Right ventricle myocardium inferior (tissue), 1 donor: ENCODE measurements at regions not wholly inside any gene's neighbourhood (a gene's known extent, or its start where the extent isn't known, plus 50 kb on each side); places are given as distances from the start of the nearest gene placed in this dataset.
"Not testable (repeated sequence)": the region's sequence is repeated elsewhere in the genome, so short reads cannot be mapped to it uniquely, and the experiment has no call there.

Experiments used
- ATAC-seq: fragments of 200-7000 bp; cut with Tn5 transposase; one replicate; pipeline ENCODE4 v1.9.1; 2020; ENCODE audit warnings: mild to moderate bottlenecking, moderate library complexity
- DNase-seq: peaks from one replicate; pipeline ENCODE4 v3.0.0; 2021; ENCODE audit errors: missing footprints
- intact Hi-C: fragments of 100-400 bp; cut with DNase I; formaldehyde crosslinking; loops from one replicate; pipeline ENCODE4 v1.11.0; 2022
- donor health status: DM: no; HTN: yes; CAD: no; lungs with severe emphysema.

- ATAC-seq = no peak
- intact Hi-C loops = no loop called here
- DNase-seq = no peak
Measured at GRCh38 chr2:129491308-129491707, 488.2 kb upstream of the RAB6C start.

DNA sequence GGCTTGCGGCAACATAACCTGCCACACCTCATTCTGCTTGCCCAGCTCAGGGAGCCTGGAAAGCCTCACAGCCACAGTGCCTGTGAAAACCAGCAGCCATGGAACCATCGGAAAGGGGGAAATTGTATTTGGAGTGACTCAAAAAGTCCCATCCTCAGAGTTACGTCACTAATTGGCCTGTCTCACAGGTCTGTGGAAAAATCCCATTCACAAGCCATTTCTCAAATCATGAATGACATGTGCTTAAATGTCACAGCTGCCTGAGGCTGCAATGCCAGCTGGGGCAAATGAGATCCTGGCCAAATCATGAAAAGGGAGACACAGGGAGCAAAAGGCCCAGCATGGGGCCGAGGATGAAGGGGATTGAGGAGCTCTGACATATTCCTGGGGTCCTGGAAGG is 486.9 kb upstream of the RAB6C start:
- intact Hi-C loops = no loop called here
- DNase-seq (no peak), ATAC-seq (no peak)

GRCh38 chr2:129499747-129500146 is 479.7 kb upstream of the RAB6C start:
- intact Hi-C loops = no loop called here
- no peak for ATAC-seq

DNA sequence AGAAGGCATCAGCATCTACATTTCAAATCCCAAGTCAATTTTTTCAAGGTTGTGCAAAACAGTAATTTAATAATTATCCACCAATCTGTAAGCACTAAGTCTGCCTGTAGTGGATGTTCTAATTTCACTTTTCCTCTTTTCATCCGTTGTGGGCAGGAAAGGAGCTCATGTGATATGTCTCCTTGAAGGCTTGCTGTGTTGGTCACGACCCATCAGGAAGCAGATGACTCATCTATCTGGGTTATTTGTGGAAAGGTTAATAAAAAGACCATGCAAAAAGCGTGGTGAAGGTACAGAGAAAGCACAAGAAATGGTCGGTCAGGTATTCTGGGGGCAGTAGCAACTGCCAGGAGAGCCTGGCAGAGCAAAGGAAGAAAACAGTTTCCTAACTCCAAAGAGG is 476.7 kb upstream of the RAB6C start:
- intact Hi-C loops = no loop called here
- ATAC-seq (no peak), DNase-seq (no peak)

More at GRCh38 chr2:129499747-129500146, 479.7 kb upstream of the RAB6C start:
- no peak for DNase-seq

DNA sequence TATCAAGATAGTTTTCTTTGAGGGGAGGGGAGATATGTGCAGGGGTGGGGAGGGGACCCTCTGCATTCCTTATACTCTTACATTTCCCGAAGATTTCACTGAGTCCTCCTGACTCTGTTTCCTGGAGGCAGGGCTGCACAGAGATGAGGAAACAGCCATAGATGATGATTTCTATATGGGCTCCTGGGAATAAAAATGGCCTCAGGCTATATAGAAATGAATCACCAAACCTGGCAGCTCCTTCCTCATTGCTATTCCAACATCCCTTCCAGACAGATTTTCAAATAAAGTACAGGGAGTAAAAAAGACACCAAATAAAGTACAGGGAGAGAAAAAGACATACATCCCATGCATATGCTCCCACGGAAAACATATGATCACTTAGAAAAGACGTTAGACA is 474.8 kb upstream of the RAB6C start:
- DNase-seq (no peak), ATAC-seq (no peak)
- intact Hi-C loops = no loop called here

GRCh38 chr2:129518937-129519336 is 460.5 kb upstream of the RAB6C start:
- DNase-seq = no peak
- ATAC-seq = no peak
- intact Hi-C loops = no loop called here

GRCh38 chr2:129532158-129532557 is 447.3 kb upstream of the RAB6C start:
- ATAC-seq, DNase-seq, intact Hi-C loops: not testable (repeated sequence)

GRCh38 chr2:129548880-129549279 is 430.6 kb upstream of the RAB6C start:
- ATAC-seq = no peak
- no peak for DNase-seq
- intact Hi-C loops = no loop called here

GRCh38 chr2:129550536-129550935 is 428.9 kb upstream of the RAB6C start:
- DNase-seq = no peak
- intact Hi-C loops = no loop called here
- ATAC-seq = no peak

DNA sequence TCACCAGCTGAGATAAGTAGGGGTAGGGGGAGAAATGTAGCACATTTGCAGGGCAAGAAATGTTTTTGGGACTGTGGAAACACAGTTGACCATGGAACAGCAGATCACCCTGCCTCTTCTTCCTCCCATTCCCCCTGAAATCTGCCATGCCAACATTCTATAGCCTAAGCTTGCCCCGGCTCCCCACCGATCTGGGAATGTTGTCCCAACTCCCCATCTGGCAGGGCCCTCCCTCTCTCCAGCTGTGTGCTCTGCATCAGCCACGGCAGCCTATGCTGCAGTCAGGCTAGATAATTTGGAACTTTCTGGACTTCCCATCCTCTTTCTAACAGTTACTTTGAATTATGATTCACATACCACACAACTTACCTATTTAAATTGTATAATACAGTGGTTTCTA is 425.1 kb upstream of the RAB6C start:
- DNase-seq (no peak), ATAC-seq (no peak)
- intact Hi-C loops = no loop called here

DNA sequence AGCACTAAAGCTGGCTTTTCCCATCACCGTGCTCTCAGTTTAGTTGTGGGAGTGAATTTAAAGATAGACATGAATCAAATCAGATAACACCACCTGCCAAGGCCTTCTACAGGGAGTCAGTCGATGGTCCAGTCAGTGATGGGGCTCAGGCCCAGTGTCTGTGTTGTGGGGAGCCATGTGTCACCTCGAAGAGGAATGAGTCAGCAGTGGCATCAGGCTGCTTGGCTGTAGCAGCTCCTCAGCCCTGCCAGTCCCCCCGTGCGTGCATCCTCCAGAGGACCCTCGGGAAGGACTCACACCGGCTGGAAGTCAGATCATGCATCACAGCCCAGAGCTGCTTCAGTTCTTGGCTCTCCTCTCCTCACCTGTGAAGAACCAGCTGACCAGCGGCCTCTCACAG is 420.4 kb upstream of the RAB6C start:
- intact Hi-C loops = no loop called here
- ATAC-seq (no peak), DNase-seq (no peak)

- intact Hi-C loops = no loop called here
- ATAC-seq = no peak
- DNase-seq = no peak
Measured at GRCh38 chr2:129565551-129566109, 413.8 kb upstream of the RAB6C start.

DNA sequence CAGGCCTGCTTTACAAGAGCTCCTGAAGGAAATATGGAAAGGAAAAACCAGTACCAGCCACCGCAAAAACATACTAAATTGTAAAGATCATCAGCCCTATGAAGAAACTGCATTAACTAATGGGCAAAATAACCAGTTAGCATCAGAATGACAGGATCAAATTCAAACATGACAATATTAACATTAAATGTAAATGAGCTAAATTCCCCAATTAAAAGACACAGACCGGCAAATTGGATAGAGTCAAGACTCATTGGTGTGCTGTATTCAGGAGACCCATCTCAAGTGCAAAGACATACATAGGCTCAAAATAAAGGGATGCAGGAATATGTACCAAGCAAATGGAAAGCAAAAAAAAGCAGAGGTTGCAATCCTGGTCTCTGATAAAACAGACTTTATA is 408.7 kb upstream of the RAB6C start:
- DNase-seq, intact Hi-C loops, ATAC-seq: not testable (repeated sequence)

- intact Hi-C loops = no loop called here
- ATAC-seq (no peak), DNase-seq (no peak)
Measured at GRCh38 chr2:129575431-129575830, 404.0 kb upstream of the RAB6C start.

DNA sequence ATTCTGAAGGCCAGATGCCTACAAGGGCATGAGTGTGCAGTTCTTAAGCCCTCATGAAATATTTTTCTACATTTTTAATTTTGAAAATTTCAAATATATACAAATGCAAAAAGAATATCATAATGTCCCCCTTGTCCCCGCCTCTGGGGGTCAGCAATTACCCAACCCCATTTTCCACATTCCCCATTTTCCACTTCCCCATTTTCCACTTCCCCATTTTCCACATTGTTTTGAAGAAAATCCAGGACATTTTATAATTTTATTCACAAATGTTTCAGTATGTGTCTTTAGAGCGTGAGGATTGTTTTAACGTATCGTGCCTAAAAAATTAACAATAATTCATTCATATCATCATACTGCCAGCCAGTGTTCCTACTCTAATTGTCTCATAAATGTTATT is 403.6 kb upstream of the RAB6C start:
- intact Hi-C loops = no loop called here
- no peak for ATAC-seq
- no peak for DNase-seq

DNA sequence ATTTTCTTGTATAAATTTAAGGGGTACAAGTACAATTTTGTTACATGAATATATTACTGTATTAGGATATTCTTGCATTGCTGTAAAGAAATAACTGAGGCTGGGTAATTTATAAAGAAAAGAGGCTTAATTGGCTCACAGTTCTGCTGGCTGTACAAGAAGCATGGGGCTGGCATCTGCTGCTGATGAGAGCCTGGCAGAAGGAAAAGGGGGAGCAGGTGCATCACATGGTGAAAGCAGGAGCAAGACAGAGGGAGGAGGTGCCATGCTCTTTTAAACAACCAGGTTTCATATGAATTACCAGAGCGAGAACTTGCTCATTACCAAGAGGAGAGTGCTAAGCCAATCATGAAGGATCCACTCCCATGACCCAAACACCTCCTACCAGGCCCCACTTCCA is 399.5 kb upstream of the RAB6C start:
- ATAC-seq (no peak), DNase-seq (no peak)
- intact Hi-C loops = no loop called here

DNA sequence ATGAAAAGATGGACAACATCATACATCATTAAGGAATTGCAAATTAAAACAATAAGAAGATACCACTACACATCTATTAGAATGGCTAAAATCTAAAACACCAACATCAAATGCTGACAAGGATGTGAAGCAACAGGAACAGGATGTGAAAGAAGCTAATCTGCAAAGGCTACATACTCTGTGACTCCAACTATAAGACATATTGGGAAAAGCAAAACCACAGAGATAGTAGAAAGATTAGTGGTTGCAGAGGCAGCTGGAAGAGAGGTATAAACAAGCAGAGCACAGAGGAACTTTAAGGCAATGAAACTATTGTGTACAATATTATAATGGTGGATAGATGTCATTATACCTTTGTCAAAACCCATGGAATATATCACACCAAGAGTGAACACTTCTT is 393.7 kb upstream of the RAB6C start:
- DNase-seq (no peak), ATAC-seq (no peak)
- intact Hi-C loops = no loop called here

DNA sequence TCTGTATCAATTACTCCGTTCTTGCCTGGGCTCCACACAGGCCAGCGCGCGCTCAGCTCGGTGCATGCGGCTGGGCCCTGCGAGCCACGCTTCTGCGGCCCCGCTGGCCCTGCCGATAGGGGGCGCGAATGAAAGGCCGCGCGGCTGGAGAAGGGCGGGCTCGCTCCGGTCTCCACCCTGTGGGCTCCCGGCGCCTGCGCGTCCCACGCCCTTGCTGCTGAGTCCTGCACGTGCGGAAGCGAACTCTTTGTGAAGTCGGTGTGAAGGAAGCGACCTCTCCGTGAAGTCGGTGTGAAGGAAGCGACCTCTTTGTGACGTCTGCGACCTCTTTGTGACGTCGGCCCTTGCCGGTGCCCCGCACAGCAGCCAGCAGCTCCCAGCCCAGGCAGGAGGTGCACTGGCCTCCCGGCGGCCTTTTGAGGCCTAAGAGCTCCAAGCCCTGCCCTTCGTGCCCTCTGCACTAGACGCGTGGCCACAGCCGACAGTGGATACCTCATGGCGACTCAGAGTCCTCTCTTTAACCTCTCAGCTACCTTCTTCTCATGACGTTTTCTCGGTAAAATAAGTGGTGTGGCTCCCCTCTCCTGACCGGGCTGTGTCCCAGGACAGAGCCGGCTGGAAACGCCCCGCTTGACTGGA is 391.9 kb upstream of the RAB6C start:
- intact Hi-C loops = no loop called here
- ATAC-seq = peak; percentile 42

GRCh38 chr2:129604560-129604959 is 374.9 kb upstream of the RAB6C start:
- no peak for DNase-seq
- intact Hi-C loops = no loop called here
- no peak for ATAC-seq

More for the DNA sequence above, 391.9 kb upstream of the RAB6C start:
- no peak for DNase-seq

- peak; percentile 39 for ATAC-seq
- no peak for DNase-seq
- intact Hi-C loops = no loop called here
Measured at GRCh38 chr2:129605646-129606045, 373.8 kb upstream of the RAB6C start.
